ENCODE measurements at regions not wholly inside any gene's neighbourhood (a gene's known extent, or its start where the extent isn't known, plus 50 kb on each side); places are given as distances from the start of the nearest gene placed in this dataset.

DNA sequence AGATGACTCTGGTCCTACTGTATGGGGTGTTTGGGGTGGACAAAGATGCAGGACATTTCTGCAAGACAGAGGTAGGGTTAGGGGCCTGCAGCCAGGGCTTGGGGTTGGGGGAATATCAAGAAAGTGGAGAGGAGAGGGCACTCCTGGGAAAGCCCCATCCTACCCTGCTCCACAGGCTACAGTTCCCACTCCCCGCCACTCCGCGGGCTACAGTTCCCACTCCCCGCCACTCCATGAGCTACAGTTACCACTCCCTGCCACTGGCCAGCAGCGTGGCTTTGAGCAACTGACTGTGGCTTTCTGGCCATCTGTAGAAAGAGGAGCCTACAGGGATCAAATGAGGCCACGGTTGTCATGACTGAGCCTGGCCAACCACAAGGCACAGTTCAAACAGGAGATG is 93.8 kb upstream of the GRIK3 start:
- DNase-seq (ENCODE audit: low read depth in 2 of 2), result no peak

DNA sequence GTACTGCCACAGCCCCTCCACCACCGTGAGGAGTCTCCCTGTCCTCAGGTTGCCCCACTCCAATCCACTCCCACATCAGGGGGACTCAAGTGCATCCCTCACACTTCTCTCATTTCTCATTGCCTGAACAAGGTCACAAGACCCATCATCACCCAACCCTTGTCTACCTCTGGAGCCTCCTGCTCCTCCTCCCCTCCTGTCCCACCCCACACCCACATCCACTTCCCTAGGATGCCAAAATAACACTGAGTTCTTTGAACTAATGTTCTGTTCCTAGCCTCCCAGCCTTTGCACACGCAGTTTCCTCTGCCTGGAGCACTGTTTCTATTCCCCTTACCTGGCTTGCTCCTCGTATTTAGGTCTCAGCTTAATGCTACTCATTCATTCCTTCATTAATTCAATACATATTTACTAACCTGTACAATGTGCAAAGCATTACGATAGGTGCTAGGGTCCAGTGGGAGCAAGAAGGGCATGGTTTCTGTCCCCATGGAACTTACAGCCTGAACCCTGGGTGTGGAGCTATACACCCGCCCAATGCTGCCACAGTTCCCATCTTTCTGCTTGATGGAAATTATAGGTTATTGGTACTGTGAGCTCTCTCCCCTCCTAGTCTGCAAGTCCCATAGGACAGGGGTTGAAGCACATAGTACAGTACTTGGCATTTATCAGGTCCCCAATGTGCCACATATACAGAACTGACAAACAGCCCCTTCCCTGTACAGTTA is 96.1 kb upstream of the GRIK3 start:
- no peak for DNase-seq (ENCODE audit: low read depth in 2 of 2)

DNA sequence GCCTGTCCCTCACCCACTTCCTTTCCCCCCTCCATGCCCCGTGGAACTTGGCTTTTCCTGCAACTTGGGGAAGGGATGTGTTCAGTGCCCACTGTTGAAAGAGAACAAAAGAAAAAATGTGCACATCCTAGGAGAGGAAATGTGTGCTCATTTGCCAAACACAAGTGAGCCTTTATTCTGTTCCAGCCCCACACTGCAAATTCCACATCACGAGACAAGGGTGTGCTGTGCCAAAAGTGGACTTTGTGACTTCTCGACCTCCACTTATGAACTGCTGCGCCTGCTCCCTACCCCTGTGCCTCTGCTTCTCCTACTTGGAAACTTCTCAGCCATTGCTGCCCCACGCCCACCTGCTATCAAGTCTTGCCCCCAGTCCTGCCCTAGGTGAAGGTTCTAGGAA is 97.0 kb upstream of the GRIK3 start:
- no peak for DNase-seq (ENCODE audit: low read depth in 2 of 2)

DNA sequence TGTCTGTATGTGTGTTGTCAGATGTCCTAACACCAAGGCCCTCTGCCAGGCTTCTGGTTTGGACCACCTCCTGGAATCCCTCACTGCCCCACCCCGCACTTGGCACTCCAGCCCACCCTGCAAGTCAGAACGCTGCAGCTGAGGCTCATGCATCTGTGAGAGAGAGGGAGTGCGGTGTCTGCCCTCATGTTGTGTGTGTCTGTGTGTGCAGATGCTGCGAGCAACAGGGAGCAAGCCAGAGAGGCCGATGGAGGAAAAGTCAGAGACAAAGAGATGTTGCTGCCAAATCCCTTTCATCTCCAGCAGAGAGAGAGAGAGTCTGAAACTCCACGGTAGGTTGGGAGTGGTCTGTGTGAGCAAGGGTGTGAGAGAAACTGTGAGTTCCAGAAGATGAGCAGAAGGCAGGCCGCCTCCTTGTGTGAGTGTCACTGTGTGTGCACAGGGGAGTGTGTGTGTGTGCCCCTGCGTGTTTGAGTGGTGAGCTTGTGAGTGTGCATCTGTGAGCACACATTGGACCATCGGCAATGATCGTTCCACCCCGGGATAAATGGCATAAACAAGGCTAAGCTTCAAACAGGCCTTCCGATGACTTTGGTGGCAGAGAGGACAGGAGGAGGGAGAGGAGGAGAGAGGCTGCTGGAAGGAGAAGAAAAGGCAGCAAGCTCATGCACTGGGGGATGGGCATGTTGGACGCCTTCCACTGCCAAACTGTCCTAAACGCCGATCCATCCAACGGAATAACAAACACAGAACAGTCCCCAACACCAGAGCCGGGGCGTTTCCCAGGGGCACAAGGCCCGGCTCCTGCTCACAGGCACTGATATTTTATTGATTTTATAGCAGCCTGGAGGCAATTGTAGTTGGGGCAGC is 99.2 kb upstream of the GRIK3 start:
- DNase-seq (ENCODE audit: low read depth in 2 of 2), result no peak

DNA sequence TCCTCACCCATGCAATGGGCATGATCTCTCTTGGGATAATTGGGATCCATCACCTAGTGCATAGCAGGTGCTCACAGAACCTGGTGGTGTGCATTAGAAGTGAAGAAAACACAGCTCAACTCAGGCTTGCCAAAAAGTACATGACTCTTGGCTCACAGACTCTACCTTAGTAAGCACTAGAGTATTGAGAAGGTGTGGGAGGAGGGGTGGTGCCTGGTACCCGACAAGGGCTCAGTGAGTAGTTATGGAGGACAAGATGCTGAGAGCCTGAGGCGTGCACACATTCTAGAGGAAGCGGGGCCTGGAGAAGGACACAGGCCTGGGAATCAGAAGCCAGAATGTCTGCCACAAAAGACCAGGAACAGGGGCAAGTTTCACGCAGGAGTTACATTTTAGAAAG is 100.3 kb upstream of the GRIK3 start:
- DNase-seq (ENCODE audit: low read depth in 2 of 2), result no peak

DNA sequence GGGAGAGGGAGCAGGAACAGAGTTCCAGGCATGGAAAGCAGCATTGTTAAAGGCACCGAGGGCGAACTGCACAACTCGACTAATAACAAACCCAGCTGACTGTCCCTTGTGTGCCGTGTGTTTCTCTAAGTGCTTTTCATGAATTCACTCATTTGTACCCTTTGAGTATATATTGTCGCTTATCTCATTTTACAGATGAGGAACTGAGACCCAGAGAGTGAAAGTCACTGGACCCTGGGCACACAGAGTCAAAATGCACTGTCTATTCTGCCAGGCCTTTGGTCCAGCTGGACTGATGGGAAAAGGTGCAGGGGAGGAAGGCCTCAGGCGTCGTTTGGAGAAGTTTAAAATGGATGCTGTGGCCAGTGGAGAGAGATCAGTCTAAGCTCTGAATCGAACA is 100.7 kb upstream of the GRIK3 start:
- DNase-seq (ENCODE audit: low read depth in 2 of 2), result no peak

DNA sequence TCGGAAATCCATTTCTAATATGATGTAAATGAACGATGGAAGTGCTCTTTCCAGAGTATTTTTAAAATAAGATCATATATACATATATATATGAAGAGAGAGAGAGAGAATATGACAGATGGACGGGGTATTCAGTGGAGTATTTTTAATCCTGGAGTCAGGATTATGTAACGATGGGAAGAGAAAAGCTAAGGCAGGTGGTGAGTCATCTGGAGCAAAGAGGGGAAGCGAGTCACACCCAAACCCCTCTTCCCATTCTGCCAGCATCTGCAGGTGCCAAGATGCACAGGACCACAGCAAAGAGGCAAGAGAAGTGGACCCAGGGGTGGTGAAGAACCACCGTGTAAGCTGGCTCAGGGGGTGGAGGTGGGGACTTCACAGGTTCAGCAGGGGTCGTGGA is 102.7 kb upstream of the GRIK3 start:
- DNase-seq (ENCODE audit: low read depth in 2 of 2), result no peak

DNA sequence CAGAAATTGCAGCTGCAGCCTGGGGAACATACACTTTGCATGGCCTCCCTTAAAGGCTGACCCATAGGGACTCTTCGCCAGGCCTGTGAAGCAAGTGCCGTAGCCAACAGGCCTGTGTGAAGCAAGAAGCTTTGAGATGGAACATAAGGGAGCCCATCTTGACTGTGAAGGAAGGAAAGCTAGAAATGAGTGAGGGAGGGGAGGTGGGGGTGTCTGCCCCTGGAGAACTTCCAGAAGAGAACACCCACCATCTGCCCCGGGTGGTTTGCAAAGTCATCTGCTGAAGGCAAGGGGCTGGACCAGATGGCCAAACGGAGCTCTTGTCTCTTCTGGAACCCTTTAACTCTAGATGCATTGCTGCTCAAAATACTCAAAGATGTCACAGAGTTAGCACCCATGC is 103.3 kb upstream of the GRIK3 start:
- no peak for DNase-seq (ENCODE audit: low read depth in 2 of 2)

DNA sequence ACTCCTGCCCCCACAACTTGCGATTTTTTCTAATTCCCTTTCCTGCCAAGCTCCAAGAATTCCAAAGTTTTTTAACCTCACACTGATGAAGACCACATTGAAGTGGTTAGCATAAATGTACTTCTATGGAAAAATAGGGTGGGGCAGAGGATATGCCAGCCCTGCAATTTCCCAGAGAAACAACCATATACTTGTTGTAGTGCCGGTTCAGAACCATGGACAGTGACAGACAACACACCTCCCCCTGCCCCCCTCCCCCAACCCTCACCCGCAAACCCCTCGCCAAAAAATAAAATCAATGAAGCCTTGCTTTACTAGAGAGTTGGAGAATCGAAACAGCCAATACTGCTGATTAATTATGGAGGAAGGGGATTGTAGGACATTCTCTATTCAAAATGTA is 109.5 kb upstream of the GRIK3 start:
- no peak for DNase-seq (ENCODE audit: low read depth in 2 of 2)

DNA sequence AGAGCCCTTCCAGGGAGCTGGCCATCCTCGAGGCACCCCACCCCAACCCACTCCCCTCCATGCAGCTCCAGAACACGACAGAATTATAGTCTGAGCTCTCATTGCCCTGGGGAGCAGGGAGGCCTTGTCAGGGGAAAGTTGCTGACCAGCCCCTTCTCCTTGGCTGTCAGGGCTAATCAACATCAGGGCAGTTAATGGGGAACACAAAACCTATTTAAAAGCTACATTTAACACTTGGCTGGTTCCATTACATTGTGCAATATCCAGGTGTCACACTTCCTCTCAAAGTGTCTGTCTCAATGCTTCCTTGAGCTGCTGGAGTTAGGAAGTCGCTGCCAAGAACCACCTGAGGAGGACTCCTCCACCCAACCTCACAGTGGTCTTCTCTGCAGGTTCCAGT is 111.8 kb upstream of the GRIK3 start:
- no peak for DNase-seq (ENCODE audit: low read depth in 2 of 2)

DNA sequence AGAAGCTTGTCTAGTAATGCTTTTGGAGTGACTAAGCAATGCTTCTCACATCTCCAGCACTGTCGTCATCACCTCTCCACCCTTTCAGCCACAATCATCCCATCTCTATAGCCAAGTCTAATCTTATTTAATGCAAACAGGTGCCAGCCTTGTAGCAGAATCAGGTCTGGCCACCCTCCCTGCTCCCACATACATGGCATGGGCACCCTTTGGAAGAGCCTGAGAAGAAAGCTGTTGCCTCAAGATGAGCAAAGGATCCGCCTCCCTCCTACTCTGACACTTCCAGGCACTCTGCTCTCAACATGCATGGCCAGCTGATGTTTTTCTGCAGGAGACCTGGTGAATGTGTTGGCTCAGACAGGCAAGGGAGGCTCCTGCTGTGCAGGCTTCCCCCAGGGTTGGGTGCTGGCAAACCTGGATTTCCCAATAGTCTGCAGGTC is 113.1 kb upstream of the GRIK3 start:
- DNase-seq (ENCODE audit: low read depth in 2 of 2), result no peak

DNA sequence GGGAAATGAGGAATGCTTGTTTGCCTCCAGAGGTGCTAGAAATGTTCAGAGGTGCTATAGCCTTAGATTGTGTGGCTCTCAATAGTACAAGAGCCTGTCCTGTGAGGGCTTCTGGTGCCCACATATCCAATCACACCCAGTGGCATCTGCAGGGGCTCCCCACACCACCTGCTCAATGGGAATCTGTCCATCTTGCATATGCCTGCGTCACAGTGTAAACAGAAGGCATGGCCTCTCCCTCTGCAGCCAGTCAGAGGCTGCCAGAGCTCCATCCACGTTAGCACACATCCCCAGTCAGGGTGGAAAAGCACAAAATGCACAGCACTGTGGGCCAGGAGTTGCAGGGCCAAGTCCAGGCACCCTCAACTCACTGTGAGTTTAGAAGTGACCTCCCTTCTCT is 113.6 kb upstream of the GRIK3 start:
- DNase-seq (ENCODE audit: low read depth in 2 of 2), result no peak

DNA sequence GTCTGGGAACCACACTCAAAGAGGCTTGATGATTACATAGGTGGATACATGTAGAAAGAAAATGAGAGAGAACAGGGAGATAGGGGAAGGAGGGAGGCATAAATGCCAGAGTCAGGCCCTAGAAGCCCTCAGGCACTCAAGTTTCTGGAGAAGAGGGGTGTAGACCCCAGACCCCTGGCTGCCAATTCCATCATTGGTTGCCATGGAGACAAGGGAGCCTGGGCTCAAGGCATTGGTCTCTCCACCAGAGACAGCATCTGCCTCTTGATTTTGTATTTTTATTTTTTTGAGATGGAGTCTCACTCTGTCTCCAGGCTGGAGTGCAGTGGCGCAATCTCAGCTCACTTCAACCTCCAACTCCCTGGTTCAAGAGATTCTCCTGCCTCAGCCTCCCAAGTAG is 114.3 kb upstream of the GRIK3 start:
- DNase-seq (ENCODE audit: low read depth in 2 of 2), result no peak

DNA sequence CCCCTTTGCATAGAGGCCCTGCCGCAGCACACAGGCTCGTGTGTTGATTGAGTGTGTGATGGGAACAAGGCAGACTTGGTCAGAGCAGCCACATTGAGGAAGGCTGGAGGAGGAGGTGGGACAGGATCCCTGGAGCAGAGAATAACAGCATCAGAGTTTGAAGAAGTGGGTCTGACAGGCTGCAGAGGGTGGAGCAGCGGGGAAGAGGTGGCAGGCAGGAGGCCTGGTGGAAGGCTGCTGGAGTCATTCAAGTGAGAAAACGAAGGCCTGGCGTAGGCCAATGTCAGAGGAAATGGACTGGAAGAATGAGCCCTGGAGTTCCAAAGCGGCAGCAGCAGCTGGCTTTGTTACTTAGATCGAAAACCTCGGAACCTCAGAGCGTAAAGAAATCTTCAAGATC is 115.0 kb upstream of the GRIK3 start:
- DNase-seq (ENCODE audit: low read depth in 2 of 2), result no peak

DNA sequence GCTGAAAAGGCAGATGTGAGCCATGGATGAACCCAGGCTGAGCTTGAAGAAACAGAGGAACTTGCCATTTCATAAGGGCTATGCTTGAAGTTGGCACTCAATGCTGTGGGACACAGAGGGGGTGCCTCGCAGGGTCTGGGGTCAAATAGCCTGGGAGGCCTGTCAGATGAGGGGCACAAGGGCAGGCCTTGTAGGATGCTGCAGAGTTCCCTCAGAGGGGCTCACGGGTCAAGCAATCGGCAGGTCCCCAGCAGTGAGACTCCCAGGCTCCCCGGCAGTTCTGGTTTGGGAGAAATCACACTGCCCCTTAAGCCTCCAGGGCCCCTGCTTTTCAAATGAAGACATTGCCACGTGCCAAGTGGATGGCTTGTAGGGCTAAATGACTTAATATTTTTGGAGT is 116.7 kb upstream of the GRIK3 start:
- no peak for DNase-seq (ENCODE audit: low read depth in 2 of 2)

DNA sequence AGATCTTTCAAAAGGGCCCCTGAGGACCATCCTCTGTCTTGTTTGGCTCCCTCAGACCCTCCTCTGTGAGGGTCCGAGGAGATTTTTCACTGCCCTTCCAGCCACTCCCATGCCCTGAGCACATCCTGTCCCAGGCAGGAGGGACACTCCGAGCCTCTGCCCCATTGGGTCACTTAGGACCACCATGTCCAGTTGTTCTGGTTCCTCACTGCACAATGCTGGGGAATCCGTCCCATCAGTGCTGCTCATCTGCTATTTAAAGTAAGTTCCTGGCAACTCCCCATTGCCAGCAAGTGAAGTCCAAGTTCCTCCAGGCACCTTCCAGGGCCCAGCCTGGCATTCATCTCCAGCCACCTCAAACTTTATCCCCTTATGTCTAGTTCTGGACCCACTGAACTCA is 117.5 kb upstream of the GRIK3 start:
- no peak for DNase-seq (ENCODE audit: low read depth in 2 of 2)

DNA sequence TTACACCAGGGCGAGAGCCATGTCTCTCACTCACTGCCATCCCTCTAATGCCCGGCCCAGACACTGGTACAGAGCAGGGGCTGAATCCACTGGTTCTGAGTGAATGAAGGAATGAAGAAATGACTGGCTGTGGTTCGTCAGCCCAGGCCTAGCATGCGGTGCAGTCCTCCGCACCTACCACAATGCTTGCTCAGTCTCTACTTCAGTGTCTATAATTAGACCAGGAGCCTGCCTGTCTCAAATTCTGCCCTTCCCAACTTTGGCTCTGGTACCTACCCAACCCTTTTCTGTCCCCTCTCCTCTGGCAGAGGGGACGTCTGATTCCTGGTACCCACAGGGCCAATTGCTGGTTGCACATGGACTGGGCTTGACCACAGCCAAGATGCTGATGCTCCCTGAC is 118.2 kb upstream of the GRIK3 start:
- DNase-seq (ENCODE audit: low read depth in 2 of 2), result no peak

DNA sequence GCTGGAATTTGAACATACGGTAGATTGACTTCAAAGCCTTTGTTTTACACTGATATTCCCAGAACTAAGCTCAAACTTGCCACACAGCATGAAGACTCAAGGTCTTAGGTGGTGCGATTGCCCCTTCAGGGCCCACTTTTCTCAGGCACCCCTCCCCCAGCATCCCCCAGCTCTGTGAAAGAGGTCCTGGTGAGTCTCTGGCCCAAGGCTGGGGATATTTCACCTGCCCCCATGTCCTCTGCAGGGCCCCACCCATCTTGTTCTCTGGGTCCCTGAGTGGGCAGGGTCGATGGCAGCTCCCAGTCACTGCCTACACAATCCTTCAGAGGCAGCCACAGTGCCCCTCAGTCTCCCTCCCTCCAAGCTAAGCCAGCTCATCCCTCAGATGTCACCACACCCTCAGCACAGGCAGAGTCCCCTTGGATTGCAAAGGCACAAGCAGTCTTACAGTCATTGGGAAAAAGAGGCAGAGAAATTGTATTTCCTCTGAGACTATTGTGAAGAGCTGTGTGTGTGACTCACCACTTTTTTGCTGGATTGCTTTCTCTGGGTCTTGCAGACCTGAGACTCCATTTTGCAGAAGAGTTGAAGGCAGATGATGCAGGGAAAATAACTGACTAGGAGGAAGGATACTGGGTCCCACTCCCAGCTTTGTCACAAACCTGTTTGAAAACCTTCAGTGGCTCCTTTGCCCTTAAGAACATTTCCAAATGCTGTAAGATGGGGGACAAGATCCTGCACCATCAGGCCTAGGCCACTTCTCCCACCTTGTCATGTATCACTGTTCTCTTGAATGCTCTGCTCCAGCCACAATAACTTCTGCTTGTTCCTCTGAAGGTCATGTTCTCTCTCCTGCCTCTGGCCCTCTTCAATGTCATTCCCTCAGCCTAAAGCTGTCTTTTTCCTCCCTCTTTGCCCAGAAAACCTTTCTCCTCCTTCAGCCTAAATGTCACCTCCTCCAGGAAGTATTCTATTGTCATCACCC is 119.1 kb upstream of the GRIK3 start:
- DNase-seq (ENCODE audit: low read depth in 2 of 2), result no peak

DNA sequence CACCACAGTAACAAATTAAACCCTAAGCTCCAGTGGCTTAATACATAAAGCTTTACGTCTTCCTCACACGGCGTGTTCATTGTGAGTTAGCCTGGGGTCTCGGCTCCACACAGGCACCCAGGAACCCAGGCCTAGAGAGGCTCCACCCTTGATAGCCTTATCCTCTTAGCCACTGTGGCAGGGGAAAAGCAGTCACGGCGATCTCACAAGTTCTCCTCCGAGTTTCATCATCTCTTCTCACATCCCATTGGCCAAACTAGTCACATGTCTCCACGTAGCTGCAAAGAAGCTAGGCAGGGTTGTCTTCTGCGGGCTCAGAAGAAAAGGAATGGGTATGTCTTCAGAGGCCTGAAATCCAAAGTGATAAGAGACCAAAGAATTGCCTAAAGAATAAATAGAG is 122.3 kb upstream of the GRIK3 start:
- no peak for DNase-seq (ENCODE audit: low read depth in 2 of 2)

DNA sequence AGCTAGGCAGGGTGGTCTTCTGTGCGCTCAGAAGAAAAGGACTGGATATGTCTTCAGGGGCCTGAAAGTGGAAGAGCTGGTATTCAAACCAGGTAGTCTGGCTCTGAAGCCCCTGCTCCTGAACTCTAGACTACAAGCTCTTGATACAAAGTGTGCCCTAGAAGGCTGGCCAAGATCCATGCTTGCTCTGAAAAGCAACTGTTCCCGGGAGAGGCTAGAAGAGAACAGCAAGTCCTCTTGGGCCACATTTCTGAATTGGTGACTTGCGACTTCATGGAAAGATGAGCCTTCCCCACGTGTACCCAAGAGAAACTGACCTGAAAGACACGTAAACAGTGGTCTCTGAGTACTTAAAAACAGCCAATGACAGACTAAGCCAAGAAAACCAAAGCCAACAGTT is 123.3 kb upstream of the GRIK3 start:
- no peak for DNase-seq (ENCODE audit: low read depth in 2 of 2)

DNA sequence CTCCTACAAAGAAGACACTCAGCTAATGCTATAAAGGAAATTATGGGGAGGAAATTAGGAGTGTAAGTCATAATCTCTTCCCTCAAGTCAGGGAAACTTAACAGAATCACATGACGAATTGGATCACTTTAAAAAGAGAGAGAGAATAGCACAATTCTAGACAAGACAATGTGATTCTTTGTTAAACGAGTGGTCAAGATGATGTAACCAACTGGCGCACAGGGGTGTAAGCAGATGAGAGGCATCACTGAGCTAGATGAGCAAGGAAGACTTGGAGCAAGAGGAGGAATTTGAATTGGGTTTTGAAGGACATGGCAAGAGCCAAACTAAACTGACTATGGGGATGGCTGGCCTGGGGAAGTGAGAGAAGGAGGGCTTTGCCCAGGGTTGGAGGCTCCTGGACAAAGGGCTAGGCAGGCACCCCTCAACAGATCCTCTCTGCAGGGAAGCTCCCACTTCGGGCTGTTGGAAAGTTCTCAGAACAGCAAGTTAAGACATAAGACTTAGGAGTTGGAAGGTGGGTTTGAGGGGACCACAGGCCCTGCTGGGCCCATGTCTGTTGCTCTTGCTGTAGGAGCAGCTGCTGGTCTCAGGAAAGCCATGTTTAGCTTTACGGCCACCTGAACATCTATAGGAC is 123.9 kb upstream of the GRIK3 start:
- no peak for DNase-seq (ENCODE audit: low read depth in 2 of 2)

DNA sequence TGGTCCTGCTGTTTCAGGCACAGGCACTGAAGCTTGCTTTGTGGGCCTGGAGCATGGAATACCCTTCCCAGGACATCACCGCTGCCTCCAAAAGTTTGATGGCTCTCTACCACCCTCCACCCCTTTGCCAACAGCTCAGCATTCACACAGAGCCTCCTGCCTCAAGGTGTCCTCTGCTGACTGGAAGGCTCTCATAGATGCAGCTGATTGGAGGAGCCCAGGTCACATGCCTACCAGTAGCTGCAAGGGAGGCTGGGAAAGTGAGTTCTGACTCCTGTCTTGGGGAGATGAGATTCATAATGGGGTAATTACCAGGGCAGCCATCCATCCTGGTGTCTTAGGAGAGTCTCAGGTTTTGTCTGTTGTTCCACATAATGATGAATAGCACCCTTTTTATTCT is 124.8 kb upstream of the GRIK3 start:
- no peak for DNase-seq (ENCODE audit: low read depth in 2 of 2)

All from stimulated activated CD4-positive, alpha-beta T cell treated with anti-CD3 and anti-CD28 coated beads, Interleukin-15, amount 100 ng/mL, for 48 hours (primary cell).